Keratinocyte (primary cell): ENCODE measurements at regions not wholly inside any gene's neighbourhood (a gene's known extent, or its start where the extent isn't known, plus 50 kb on each side); places are given as distances from the start of the nearest gene placed in this dataset.
"Not testable (repeated sequence)": the region's sequence is repeated elsewhere in the genome, so short reads cannot be mapped to it uniquely, and the experiment has no call there.

ENCODE experiments used
- DNase-seq: peaks from one replicate; pipeline ENCODE4 v3.0.0-alpha.2; 2011; ENCODE audit warnings: low read depth, missing footprints, low spot score
- FAIRE-seq: peaks from 2 replicates; lab custom pipeline; 2011; peaks lifted over from hg19 to GRCh38; lab: Jason Lieb, UNC
- H2AFZ ChIP-seq: 2 replicates; pipeline ENCODE4 v1.6.0; 2012; ENCODE audit warnings: low read length, control low read depth, inconsistent platforms; ENCODE audit not compliant: control insufficient read depth
- H3K27ac ChIP-seq: 2 replicates; pipeline ENCODE4 v1.5.1; 2011; ENCODE audit warnings: low read length; ENCODE audit not compliant: control insufficient read depth, insufficient read depth
- H3K27me3 ChIP-seq: 3 replicates; pipeline ENCODE4 v1.6.0; 2011; ENCODE audit warnings: low read length; ENCODE audit not compliant: control insufficient read depth, insufficient read depth; ENCODE audit errors: extremely low read depth
- H3K36me3 ChIP-seq, 2 experiments: 2 replicates in 1 of 2; 3 replicates in 1 of 2; pipeline ENCODE4 v1.5.1; 2011; ENCODE audit warnings: low read length in 2 of 2, mild to moderate bottlenecking in 1 of 2; ENCODE audit not compliant: control insufficient read depth in 2 of 2, insufficient read depth in 2 of 2; ENCODE audit errors: extremely low read depth in 1 of 2
- H3K4me1 ChIP-seq: 3 replicates; pipeline ENCODE4 v1.5.1; 2011; ENCODE audit warnings: low read length; ENCODE audit not compliant: control insufficient read depth, insufficient read depth; ENCODE audit errors: extremely low read depth
- H3K4me2 ChIP-seq: 3 replicates; pipeline ENCODE4 v1.6.0; 2011; ENCODE audit warnings: low read depth, low read length; ENCODE audit not compliant: control insufficient read depth, insufficient read depth; ENCODE audit errors: extremely low read depth
- H3K4me3 ChIP-seq, 3 experiments: fragments of 200-600 bp in 1 of 3; sonication (generic) in 1 of 3; 2 replicates in 2 of 3; 3 replicates in 1 of 3; pipeline ENCODE4 v1.5.1; 2011 to 2016; ENCODE audit warnings: low read length in 3 of 3, mild to moderate bottlenecking in 3 of 3, control low read depth in 2 of 3, inconsistent platforms in 1 of 3, low read depth in 1 of 3, mixed read lengths in 1 of 3, mixed run types in 1 of 3, moderate library complexity in 1 of 3; ENCODE audit not compliant: control insufficient read depth in 2 of 3, insufficient read depth in 2 of 3; ENCODE audit errors: extremely low read depth in 1 of 3
- H3K79me2 ChIP-seq: 2 replicates; pipeline ENCODE4 v1.6.0; 2012; ENCODE audit warnings: low read length; ENCODE audit not compliant: control insufficient read depth, insufficient read depth
- H3K9ac ChIP-seq: 3 replicates; pipeline ENCODE4 v1.6.0; 2011; ENCODE audit warnings: low read length; ENCODE audit not compliant: control insufficient read depth, insufficient read depth; ENCODE audit errors: extremely low read depth
- H3K9me1 ChIP-seq: 3 replicates; pipeline ENCODE4 v1.6.0; 2011; ENCODE audit warnings: low read length; ENCODE audit not compliant: control insufficient read depth, insufficient read depth; ENCODE audit errors: extremely low read depth
- H3K9me3 ChIP-seq: 2 replicates; pipeline ENCODE4 v1.5.1; 2012; ENCODE audit warnings: low read depth, low read length; ENCODE audit not compliant: control insufficient read depth
- H4K20me1 ChIP-seq: 3 replicates; pipeline ENCODE4 v1.6.0; 2011; ENCODE audit warnings: low read length; ENCODE audit not compliant: control insufficient read depth, insufficient read depth; ENCODE audit errors: extremely low read depth
- CTCF ChIP-seq, 3 experiments: IDR thresholded peaks in 1 of 3; conservative IDR thresholded peaks in 1 of 3; optimal IDR thresholded peaks in 1 of 3; 2 replicates in 2 of 3; 3 replicates in 1 of 3; pipeline versions ENCODE3 to v1.5.1; 2011; ENCODE audit warnings: low read length in 3 of 3, mild to moderate bottlenecking in 3 of 3, moderate library complexity in 2 of 3, control low read depth in 1 of 3, inconsistent platforms in 1 of 3; ENCODE audit not compliant: insufficient read depth in 2 of 3; ENCODE audit errors: extremely low read depth in 1 of 3
- EZH2 ChIP-seq: IDR thresholded peaks from one replicate; pipeline ENCODE4 v1.6.1; 2012; ENCODE audit warnings: inconsistent platforms, mild to moderate bottlenecking, low read length, moderate library complexity
- dilution Hi-C: fragments of 300-500 bp; cut with MboI; formaldehyde crosslinking; loops from one replicate; pipeline ENCODE4 v1.7.0; 2020; ENCODE audit warnings: low sequenced_read_pairs; ENCODE audit not compliant: extremely low pct_ligation_motif_present

- no peaks in the 10 kb centered on the region for H4K20me1 ChIP-seq
- H3K27ac ChIP-seq = no peak overlapping the region
- no peaks in the 10 kb centered on the region for H3K79me2 ChIP-seq
- no peak overlapping the region for H3K4me3 ChIP-seq
- no peaks in the 10 kb centered on the region for H3K4me1 ChIP-seq
- no peaks in the 10 kb centered on the region for H3K9me1 ChIP-seq
- dilution Hi-C loops = no loop called here
- H3K36me3 ChIP-seq = no peaks in the 10 kb centered on the region
- no peak overlapping the region for H3K4me2 ChIP-seq
- TF ChIP-seq CTCF (optimal IDR thresholded peaks at IDR 0.05 in 1 of 3, IDR thresholded peaks at IDR 0.05 in 1 of 3, conservative IDR thresholded peaks at IDR 0.05 in 1 of 3; ENCODE audit: extremely low read depth in 1 of 3, insufficient read depth in 2 of 3, low read length in 3 of 3) (no peak), EZH2 (no peak)
- H3K27me3 ChIP-seq = no peaks in the 10 kb centered on the region
- FAIRE-seq (no peak), DNase-seq (no peak)
- H3K9ac ChIP-seq = no peak overlapping the region
- no peak overlapping the region for H2AFZ ChIP-seq
- H3K9me3 ChIP-seq = no peaks in the 10 kb centered on the region
Observed at GRCh38 chr18:60246606-60247005, 126.0 kb downstream of the MC4R start.

GRCh38 chr18:60245096-60245495, 127.5 kb downstream of the MC4R start:
- no peak overlapping the region for H2AFZ ChIP-seq
- no peaks in the 10 kb centered on the region for H3K9me3 ChIP-seq
- no peaks in the 10 kb centered on the region for H3K79me2 ChIP-seq
- no peak overlapping the region for H3K9ac ChIP-seq
- no peaks in the 10 kb centered on the region for H3K27me3 ChIP-seq
- no peaks in the 10 kb centered on the region for H3K36me3 ChIP-seq
- no peak overlapping the region for H3K4me2 ChIP-seq
- no peak overlapping the region for H3K27ac ChIP-seq
- no peaks in the 10 kb centered on the region for H3K4me1 ChIP-seq
- dilution Hi-C loops = no loop called here
- H4K20me1 ChIP-seq = no peaks in the 10 kb centered on the region
- FAIRE-seq = no peak
- TF ChIP-seq EZH2 = no peak
- no peak for TF ChIP-seq CTCF (optimal IDR thresholded peaks at IDR 0.05 in 1 of 3, IDR thresholded peaks at IDR 0.05 in 1 of 3, conservative IDR thresholded peaks at IDR 0.05 in 1 of 3; ENCODE audit: extremely low read depth in 1 of 3, insufficient read depth in 2 of 3, low read length in 3 of 3)
- no peaks in the 10 kb centered on the region for H3K9me1 ChIP-seq
- H3K4me3 ChIP-seq = no peak overlapping the region
- DNase-seq = no peak

- H3K27me3 ChIP-seq, H3K9me3 ChIP-seq, H3K4me1 ChIP-seq, H2AFZ ChIP-seq, dilution Hi-C loops, H3K4me3 ChIP-seq, H3K36me3 ChIP-seq, H3K4me2 ChIP-seq, H3K9ac ChIP-seq, H3K79me2 ChIP-seq, H3K27ac ChIP-seq, H3K9me1 ChIP-seq, DNase-seq, FAIRE-seq, H4K20me1 ChIP-seq: not testable (repeated sequence)
Observed at GRCh38 chr18:60239024-60239710, 133.4 kb downstream of the MC4R start.
